BE2C (cell line): ENCODE measurements at regions not wholly inside any gene's neighbourhood (a gene's known extent, or its start where the extent isn't known, plus 50 kb on each side); places are given as distances from the start of the nearest gene placed in this dataset.

Experiments used
- DNase-seq: peaks from one replicate; pipeline ENCODE4 v3.0.0-alpha.2; 2020
- H3K27me3 ChIP-seq: fragments of 250-450 bp; sonication (Bioruptor Pico); 2 replicates; pipeline ENCODE4 v1.5.1; 2020; ENCODE audit warnings: mild to moderate bottlenecking
- H3K36me3 ChIP-seq: fragments of 250-450 bp; sonication (Bioruptor Pico); 2 replicates; pipeline ENCODE4 v1.5.1; 2020; ENCODE audit warnings: mild to moderate bottlenecking
- H3K4me1 ChIP-seq: fragments of 250-450 bp; sonication (Bioruptor Pico); 2 replicates; pipeline ENCODE4 v1.5.1; 2020
- H3K4me3 ChIP-seq: 2 replicates; pipeline ENCODE4 v1.5.1; 2011; ENCODE audit warnings: low read depth, low read length
- H3K9me3 ChIP-seq: fragments of 250-450 bp; sonication (Bioruptor Pico); 2 replicates; pipeline ENCODE4 v1.5.1; 2020
- TF ChIP-seq, protein P1 (sequence below): IDR thresholded peaks from 2 replicates; pipeline ENCODE4 v1.5.1; 2012; ENCODE audit warnings: mild to moderate bottlenecking, low read depth, low read length

DNA sequence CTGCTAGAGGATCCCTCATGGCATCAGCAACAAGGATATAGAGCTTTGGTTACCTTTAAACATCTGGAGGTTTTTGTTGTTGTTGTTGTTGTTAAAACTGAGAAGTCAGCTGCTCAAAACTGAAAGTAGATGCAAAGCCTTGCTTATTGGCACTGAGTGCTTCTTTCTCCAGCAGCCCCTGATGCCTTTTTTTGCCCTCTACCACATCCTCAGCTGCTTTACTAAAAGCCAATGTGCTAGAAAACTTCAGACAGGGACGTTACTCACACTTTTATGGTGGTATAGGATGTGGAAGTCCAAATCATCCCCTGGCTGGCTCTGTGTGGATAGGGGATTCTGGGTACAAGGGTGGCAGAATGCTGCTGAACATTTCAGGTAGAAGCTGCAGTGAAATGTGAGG lies 78.3 kb upstream of the CHST9 start:
- TF ChIP-seq, protein P1, sequence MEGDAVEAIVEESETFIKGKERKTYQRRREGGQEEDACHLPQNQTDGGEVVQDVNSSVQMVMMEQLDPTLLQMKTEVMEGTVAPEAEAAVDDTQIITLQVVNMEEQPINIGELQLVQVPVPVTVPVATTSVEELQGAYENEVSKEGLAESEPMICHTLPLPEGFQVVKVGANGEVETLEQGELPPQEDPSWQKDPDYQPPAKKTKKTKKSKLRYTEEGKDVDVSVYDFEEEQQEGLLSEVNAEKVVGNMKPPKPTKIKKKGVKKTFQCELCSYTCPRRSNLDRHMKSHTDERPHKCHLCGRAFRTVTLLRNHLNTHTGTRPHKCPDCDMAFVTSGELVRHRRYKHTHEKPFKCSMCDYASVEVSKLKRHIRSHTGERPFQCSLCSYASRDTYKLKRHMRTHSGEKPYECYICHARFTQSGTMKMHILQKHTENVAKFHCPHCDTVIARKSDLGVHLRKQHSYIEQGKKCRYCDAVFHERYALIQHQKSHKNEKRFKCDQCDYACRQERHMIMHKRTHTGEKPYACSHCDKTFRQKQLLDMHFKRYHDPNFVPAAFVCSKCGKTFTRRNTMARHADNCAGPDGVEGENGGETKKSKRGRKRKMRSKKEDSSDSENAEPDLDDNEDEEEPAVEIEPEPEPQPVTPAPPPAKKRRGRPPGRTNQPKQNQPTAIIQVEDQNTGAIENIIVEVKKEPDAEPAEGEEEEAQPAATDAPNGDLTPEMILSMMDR = no peak
- DNase-seq = no peak
- Histone ChIP-seq H3K4me1 (no peaks in the 10 kb centered on the region), H3K27me3 (no peaks in the 10 kb centered on the region), H3K4me3 (no peak overlapping the region), H3K9me3 (no peaks in the 10 kb centered on the region), H3K36me3 (no peaks in the 10 kb centered on the region)

DNA sequence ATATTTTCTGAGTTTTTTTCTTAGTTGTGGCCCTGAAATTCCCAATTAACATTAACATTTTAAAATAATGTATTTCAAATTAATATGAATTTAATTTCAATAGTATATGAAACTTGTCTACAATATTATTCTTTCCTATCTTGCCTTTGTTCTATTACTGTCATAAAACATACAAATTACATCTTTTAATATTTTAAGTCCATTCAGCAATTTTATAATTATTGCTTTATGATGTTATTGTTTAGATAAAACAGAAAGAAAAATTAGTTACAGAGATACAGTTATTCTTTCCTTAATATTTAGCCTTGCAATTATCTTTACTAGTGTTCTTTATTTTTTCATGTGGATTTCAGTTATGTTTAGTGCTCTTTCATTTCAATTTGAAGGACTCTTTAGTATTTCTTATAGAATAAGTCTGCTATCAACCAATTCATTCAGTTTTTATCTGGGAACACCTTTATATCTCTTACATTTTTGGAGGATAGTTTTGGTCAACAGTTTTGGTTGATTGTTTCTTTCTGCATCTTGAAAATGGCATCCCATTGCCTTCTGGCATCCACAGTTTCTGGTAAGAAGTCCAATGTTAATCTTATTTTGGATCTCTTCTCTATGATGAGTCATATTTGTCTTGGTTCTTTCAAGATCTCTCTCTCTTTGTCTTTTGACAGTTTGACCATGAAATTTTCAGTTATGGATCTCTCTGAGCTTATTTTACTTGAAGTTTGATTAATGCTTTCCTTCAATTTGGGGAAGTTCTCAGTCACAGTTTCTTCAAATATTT lies 76.9 kb upstream of the CHST9 start:
- Histone ChIP-seq H3K27me3 (no peaks in the 10 kb centered on the region), H3K4me1 (no peaks in the 10 kb centered on the region), H3K4me3 (no peak overlapping the region), H3K36me3 (no peaks in the 10 kb centered on the region), H3K9me3 (no peaks in the 10 kb centered on the region)
- TF ChIP-seq, protein P1 = no peak
- no peak for DNase-seq

DNA sequence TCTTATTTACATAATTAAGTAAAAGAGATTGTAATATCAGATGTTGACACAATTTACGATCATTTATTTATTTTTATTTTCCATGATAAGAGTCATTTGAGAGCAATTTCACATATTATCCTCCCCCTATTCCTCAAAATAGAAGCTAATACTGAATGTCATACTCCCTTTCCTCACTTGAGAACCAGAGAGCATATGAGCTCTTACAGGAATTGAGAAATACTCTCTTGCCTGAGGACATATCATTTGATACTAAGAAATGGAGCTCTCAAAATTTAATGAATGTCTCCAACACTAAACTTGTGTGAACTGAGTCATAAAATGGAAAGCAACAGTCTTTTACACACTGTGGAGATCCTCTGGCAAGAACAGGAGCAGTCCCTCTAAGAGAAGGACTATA lies 68.5 kb upstream of the CHST9 start:
- TF ChIP-seq, protein P1 = no peak
- H3K4me3 ChIP-seq = no peak overlapping the region
- no peaks in the 10 kb centered on the region for H3K4me1 ChIP-seq
- DNase-seq = no peak
- H3K36me3 ChIP-seq = no peaks in the 10 kb centered on the region
- H3K27me3 ChIP-seq = no peaks in the 10 kb centered on the region
- H3K9me3 ChIP-seq = no peaks in the 10 kb centered on the region

DNA sequence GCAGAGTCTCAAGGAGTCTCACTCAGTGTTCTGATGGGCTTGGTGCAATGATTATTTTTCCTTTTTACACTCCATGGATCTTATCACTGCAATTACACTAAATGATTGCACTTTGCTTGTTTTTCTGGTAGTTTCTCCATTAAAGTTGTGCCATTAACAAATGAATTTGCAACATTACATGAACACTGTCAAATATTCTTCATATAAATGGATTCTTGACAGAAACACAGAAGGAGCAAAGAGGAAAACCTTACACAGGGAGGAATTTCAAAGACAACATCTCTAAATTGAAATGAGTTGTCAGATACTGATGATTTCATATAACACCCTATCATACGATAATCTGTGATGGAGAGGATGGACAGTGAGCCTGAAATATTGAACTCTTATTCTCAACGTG lies 65.4 kb upstream of the CHST9 start:
- TF ChIP-seq, protein P1 = no peak
- no peaks in the 10 kb centered on the region for H3K4me1 ChIP-seq
- no peaks in the 10 kb centered on the region for H3K36me3 ChIP-seq
- H3K9me3 ChIP-seq = no peaks in the 10 kb centered on the region
- no peak overlapping the region for H3K4me3 ChIP-seq
- no peaks in the 10 kb centered on the region for H3K27me3 ChIP-seq
- DNase-seq = no peak

DNA sequence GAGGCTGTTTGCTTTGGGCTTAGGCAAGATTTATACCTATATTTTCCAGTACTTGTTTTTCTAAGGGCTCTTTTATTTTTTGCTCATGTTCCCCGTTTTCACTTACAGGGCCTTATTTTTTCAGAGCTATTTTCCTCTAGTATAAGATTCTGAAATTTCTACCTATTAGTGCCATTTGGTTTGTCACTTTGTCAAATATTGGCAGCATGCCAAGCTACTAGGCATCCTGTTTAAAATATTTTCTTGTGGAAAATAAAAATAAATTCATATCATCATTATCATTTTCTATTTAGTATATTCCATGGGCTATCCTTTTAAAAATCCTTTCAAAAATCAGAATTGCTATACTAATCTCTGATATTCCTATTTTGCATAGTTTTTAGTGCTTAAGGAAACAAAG lies 64.8 kb upstream of the CHST9 start:
- Histone ChIP-seq H3K4me3 (no peak overlapping the region), H3K27me3 (no peaks in the 10 kb centered on the region), H3K4me1 (no peaks in the 10 kb centered on the region), H3K9me3 (no peaks in the 10 kb centered on the region), H3K36me3 (no peaks in the 10 kb centered on the region)
- DNase-seq = no peak
- TF ChIP-seq, protein P1 = no peak

DNA sequence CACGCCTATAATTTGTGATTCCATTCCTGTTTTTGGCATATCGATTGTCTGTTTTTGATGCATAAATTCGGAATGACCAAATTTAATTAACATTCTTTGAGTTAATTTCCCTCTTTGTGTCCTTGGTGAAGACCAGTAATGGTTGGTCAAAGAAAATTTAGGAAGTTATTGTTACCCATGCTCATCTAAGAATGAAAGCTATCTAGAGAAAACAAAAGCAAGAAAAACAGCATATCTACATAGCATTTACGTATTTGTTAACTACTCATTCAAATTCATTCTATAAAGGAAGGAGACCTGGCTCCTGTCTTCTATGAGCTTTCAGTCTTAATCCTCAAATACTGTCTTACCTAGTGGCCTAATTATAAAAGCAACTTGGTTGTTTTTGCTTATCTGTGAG lies 59.2 kb upstream of the CHST9 start:
- DNase-seq = no peak
- no peaks in the 10 kb centered on the region for H3K4me1 ChIP-seq
- H3K27me3 ChIP-seq = no peaks in the 10 kb centered on the region
- TF ChIP-seq, protein P1 = no peak
- H3K4me3 ChIP-seq = no peak overlapping the region
- no peaks in the 10 kb centered on the region for H3K36me3 ChIP-seq
- no peaks in the 10 kb centered on the region for H3K9me3 ChIP-seq
